ENCODE measurements at regions not wholly inside any gene's neighbourhood (a gene's known extent, or its start where the extent isn't known, plus 50 kb on each side); places are given as distances from the start of the nearest gene placed in this dataset.

DNA sequence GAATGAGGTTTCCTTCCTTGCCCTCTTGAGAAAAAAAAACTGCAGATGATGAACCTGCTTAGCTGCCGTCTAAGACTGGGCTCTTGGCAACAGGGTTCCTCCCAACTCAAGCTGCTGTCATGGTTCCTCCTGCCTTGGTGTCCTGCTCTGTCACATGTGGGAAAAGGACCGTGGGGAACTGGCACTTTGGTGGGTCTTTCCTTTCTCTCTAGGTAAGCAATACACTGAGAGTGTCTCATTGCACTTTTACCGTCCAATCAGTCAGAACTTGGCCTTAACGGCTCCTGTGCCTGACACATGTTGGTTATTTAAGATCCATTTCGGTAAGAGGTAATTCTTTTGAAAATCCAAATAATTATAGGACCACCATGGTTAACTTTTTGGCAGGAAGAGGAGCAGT, 60.8 kb upstream of the RNF152 start:
- Histone ChIP-seq H3K9me3 (no peaks in the 10 kb centered on the region), H3K27me3 (no peaks in the 10 kb centered on the region), H3K36me3 (no peaks in the 10 kb centered on the region), H3K4me3 (no peak overlapping the region), H3K4me1 (peaks cover 0 to 16% of the 10 kb centered on the region in 2 donors), H3K27ac (no peak overlapping the region)
- TF ChIP-seq, protein P1, sequence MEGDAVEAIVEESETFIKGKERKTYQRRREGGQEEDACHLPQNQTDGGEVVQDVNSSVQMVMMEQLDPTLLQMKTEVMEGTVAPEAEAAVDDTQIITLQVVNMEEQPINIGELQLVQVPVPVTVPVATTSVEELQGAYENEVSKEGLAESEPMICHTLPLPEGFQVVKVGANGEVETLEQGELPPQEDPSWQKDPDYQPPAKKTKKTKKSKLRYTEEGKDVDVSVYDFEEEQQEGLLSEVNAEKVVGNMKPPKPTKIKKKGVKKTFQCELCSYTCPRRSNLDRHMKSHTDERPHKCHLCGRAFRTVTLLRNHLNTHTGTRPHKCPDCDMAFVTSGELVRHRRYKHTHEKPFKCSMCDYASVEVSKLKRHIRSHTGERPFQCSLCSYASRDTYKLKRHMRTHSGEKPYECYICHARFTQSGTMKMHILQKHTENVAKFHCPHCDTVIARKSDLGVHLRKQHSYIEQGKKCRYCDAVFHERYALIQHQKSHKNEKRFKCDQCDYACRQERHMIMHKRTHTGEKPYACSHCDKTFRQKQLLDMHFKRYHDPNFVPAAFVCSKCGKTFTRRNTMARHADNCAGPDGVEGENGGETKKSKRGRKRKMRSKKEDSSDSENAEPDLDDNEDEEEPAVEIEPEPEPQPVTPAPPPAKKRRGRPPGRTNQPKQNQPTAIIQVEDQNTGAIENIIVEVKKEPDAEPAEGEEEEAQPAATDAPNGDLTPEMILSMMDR (IDR thresholded peaks at IDR 0.05): no peak
- intact Hi-C loops (cut with DNase I): no loop called here
- no peak for DNase-seq (ENCODE audit: low spot score in 2 of 2)

DNA sequence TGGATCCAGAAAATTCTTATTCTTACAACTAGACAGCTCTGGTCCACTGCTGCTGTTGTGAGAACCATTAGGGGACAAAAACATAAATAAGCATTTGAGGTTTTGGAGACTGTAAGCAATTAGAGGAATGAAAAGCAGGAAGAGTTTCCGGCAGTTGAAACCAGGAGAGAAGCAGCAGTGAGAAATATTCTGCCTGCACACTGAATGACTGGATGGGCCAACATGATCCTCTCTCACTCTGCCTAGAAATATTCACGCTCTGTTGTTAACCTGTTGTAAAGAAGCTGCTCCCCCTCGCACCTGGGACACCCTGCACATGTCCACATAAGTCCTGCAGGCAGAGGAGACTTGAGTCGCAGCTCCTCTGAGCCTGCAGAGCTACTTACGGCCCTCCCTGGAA, 60.4 kb upstream of the RNF152 start:
- H3K4me1 ChIP-seq: peaks cover 0 to 19% of the 10 kb centered on the region in 2 donors
- no peaks in the 10 kb centered on the region for H3K27me3 ChIP-seq
- TF ChIP-seq, protein P1 (IDR thresholded peaks at IDR 0.05): no peak
- no peak for DNase-seq (ENCODE audit: low spot score in 2 of 2)
- intact Hi-C loops (cut with DNase I): no loop called here
- no peaks in the 10 kb centered on the region for H3K36me3 ChIP-seq
- no peak overlapping the region for H3K4me3 ChIP-seq
- no peaks in the 10 kb centered on the region for H3K9me3 ChIP-seq
- no peak overlapping the region for H3K27ac ChIP-seq

DNA sequence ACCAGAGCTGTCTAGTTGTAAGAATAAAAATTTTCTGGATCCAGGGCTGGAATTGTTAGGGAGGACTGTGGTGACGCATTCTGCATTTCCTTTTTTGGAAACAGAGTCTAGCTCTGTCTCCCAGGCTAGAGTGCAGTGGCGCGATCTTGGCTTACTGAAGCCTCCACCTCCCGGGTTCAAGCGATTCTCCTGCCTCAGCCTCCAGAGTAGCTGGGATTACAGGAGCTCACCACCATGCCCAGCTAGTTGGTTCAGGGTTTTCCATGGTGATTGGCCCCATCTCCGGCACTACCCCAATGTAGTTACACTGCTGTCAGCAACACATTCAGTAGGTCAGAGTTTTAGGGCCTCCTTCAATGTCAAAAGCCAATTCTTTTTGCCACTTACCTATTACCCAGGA, 58.6 kb upstream of the RNF152 start:
- H3K27me3 ChIP-seq: no peaks in the 10 kb centered on the region
- no peak overlapping the region for H3K4me3 ChIP-seq
- peaks cover 0 to 25% of the 10 kb centered on the region in 2 donors for H3K4me1 ChIP-seq
- TF ChIP-seq, protein P1 (IDR thresholded peaks at IDR 0.05): no peak
- H3K36me3 ChIP-seq: no peaks in the 10 kb centered on the region
- no peaks in the 10 kb centered on the region for H3K9me3 ChIP-seq
- H3K27ac ChIP-seq: no peak overlapping the region
- intact Hi-C loops (cut with DNase I): no loop called here
- no peak for DNase-seq (ENCODE audit: low spot score in 2 of 2)

DNA sequence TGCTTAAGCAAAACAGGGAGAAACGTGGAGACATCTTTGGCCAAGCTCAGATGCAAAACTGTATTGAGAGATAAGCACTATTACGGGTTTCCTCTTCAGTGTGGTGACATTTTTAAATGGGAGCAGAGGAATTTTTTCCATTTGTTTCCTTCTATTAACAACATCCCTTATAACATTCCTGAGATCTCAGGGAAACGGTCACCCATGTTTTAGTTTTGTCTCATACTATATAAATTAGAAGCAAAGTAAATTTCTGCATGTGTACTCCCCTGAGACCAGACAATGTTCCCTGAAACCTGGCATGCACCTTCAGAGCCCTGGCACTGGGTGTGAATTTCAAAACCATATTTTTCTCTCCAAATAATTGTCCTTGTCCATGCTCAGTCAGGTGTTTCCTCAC, 57.6 kb upstream of the RNF152 start:
- TF ChIP-seq, protein P1 (IDR thresholded peaks at IDR 0.05): no peak
- Histone ChIP-seq H3K9me3 (no peaks in the 10 kb centered on the region), H3K27me3 (no peaks in the 10 kb centered on the region), H3K27ac (peak overlapping the region; percentile 42 to 52), H3K36me3 (no peaks in the 10 kb centered on the region), H3K4me1 (peaks cover 0 to 27% of the 10 kb centered on the region in 2 donors), H3K4me3 (peak overlapping the region in 1 of 2 donors; percentile 49)
- DNase-seq (ENCODE audit: low spot score in 2 of 2): no peak
- intact Hi-C loops (cut with DNase I): no loop called here

DNA sequence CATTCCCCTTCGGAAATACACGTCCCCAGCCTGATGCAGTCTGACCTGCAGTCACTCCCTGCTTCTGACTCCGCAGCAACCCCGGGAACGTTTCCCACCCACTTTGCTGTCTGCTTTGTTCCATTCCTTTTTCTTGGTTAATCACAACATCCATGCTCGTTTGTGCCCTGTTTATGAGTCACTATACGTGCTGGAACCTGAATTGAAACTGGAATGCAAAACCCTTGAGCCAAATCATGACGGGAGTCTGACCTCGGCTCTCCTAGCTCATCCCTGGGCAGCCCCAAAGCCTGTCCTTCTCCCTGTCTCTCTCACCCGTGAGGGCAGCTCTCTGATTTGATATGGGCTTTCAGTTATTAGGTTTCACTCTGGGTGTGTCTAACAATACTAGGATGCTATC, 57.1 kb upstream of the RNF152 start:
- Histone ChIP-seq H3K27ac (peak overlapping the region; percentile 42 to 52), H3K27me3 (no peaks in the 10 kb centered on the region), H3K4me1 (peaks cover 0 to 27% of the 10 kb centered on the region in 2 donors), H3K36me3 (no peaks in the 10 kb centered on the region), H3K9me3 (no peaks in the 10 kb centered on the region), H3K4me3 (peak overlapping the region in 1 of 2 donors; percentile 49)
- TF ChIP-seq, protein P1 (IDR thresholded peaks at IDR 0.05): no peak
- peak in 1 of 2 donors; percentile 80 for DNase-seq (ENCODE audit: low spot score in 2 of 2)
- intact Hi-C loops (cut with DNase I): loop anchor here (2.0 to 5.0 kb wide), 4 partner anchors 15 to 213 kb away; no protein-coding TSS in a partner anchor

Data from ascending aorta (tissue), 2 donors.